GM13976 (cell line): ENCODE measurements at regions not wholly inside any gene's neighbourhood (a gene's known extent, or its start where the extent isn't known, plus 50 kb on each side); places are given as distances from the start of the nearest gene placed in this dataset.

Experiments
- DNase-seq: peaks from one replicate; pipeline ENCODE4 v3.0.0; 2012; ENCODE audit warnings: low spot score
- in situ Hi-C: fragments of 300-500 bp; cut with MboI; formaldehyde crosslinking; loops from one replicate; pipeline ENCODE4 v1.12.0; 2022; ENCODE audit warnings: low sequenced_read_pairs, mixed read lengths, inconsistent platforms; ENCODE audit not compliant: unreplicated experiment
- TF ChIP-seq, protein P1 (sequence below): IDR thresholded peaks from 2 replicates; pipeline ENCODE4 v1.5.1; 2012; ENCODE audit warnings: borderline replicate concordance, mild to moderate bottlenecking; ENCODE audit not compliant: insufficient read depth; ENCODE audit errors: extremely low read depth, missing control alignments, control extremely low read depth

DNA sequence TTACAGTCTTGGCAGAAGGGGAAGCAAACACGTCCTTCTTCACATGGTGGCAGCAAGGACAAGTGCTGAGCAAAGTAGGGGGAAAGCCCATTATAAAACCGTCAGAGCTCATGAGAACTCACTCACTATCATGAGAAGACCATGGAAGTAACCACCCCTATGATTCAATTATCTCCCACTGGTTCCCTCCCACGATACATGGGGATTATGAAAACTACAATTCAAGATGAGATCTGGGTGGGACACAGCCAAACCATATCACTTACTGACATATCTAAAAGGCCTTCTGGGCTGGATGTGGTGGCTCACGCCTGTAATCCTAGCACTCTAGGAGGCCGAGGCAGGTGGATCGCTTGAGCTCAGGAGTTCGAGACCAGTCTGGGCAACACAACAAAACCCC is 117.1 kb upstream of the USP9X start:
- DNase-seq, result no peak
- in situ Hi-C loops, result no loop called here
- TF ChIP-seq, protein P1, sequence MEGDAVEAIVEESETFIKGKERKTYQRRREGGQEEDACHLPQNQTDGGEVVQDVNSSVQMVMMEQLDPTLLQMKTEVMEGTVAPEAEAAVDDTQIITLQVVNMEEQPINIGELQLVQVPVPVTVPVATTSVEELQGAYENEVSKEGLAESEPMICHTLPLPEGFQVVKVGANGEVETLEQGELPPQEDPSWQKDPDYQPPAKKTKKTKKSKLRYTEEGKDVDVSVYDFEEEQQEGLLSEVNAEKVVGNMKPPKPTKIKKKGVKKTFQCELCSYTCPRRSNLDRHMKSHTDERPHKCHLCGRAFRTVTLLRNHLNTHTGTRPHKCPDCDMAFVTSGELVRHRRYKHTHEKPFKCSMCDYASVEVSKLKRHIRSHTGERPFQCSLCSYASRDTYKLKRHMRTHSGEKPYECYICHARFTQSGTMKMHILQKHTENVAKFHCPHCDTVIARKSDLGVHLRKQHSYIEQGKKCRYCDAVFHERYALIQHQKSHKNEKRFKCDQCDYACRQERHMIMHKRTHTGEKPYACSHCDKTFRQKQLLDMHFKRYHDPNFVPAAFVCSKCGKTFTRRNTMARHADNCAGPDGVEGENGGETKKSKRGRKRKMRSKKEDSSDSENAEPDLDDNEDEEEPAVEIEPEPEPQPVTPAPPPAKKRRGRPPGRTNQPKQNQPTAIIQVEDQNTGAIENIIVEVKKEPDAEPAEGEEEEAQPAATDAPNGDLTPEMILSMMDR, result no peak

DNA sequence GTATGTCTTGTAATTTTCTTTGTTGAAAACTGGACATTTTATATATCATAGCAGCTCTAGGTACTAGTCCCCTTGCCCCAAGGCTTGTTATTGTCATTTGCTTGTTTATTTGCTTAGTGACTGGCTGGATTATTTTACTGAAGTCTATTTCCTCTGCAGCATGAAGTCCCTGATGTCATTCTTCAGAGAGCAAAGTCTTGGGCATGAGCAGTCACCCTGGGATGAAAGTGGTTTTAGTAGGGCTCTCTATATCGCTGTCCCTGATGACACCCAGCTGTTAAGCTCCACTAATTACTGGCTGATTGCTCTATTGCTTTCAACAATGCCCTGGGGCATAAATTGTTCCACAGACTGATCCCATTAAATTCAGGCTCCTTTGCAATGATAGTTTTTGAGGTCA is 113.5 kb upstream of the USP9X start:
- in situ Hi-C loops, result no loop called here
- TF ChIP-seq, protein P1, result no peak
- DNase-seq, result no peak

DNA sequence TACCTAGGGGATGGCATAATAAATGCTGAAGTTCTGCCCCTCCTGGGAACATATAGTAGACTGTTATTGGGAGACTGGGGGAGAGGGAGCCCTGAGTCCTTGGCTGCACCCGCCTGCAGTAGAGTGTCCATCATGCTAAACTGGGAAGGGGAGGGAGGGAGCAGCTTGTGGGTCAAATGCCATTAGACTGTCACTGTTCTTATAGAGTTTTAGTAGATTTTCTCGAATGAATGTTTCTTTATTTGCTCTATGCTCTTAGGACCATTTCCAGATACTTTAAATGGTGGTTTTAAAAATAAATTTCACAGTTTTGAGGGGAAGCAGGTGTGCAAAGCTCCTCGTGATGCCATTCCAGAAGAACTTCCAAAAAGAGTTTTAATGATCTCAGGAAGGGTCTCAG is 111.6 kb upstream of the USP9X start:
- in situ Hi-C loops, result no loop called here
- no peak for DNase-seq
- TF ChIP-seq, protein P1, result no peak

DNA sequence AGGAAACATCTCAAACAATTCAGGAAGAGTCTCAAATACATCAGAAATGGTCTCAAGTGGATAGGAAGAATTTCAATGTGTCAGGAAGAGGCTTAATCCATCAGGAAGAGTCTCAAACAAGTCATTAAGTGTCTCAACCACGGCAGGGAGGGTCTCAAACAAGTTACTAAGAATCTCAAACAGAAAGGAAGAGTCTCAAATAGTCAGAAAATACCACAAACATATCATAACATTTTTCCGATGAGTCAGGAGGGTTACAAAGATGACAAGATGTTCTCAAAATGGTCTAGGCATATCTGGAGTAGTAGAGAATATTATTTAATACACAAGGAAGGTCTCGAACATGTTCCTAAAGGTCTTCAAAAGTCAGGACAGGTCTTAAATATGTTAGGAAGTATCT is 109.3 kb upstream of the USP9X start:
- no peak for DNase-seq
- TF ChIP-seq, protein P1, result no peak
- in situ Hi-C loops, result no loop called here

DNA sequence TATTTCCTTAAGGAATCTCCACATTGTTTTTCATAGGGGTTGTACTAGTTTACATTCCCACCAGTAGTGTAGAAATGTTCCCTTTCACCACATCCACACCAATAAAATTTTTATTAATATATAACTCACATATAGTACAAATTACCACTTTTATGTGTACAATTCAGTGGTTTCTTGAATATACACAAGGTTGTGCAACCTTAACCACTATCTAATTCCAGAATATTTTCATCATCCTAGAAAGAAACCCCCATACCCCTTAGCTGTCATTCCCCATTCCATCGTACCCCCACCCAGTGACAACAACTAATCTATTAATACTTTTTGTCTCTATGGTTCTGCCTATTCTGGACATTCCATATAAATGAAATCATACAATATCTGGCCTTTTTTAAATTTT is 108.3 kb upstream of the USP9X start:
- no peak for DNase-seq
- TF ChIP-seq, protein P1, result no peak
- in situ Hi-C loops, result no loop called here

DNA sequence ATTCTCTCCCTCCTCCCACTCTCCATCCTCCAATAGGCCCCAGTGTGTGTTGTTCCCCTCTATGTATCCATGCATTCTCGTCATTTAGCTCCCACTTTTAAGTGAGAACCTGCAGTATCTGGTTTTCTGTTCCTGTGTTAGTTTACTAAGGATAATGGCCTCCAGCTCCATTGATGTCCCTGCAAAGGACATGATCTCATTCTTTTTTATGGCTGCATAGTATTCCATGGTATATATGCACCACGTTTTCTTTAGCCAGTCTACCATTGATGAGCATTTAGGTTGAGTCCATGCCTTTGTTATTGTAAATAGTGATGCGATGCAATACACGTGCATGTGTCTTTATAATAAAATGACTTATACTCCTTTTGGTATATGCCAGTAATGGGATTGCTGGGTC is 100.3 kb upstream of the USP9X start:
- no peak for DNase-seq
- TF ChIP-seq, protein P1, result no peak
- in situ Hi-C loops, result no loop called here

DNA sequence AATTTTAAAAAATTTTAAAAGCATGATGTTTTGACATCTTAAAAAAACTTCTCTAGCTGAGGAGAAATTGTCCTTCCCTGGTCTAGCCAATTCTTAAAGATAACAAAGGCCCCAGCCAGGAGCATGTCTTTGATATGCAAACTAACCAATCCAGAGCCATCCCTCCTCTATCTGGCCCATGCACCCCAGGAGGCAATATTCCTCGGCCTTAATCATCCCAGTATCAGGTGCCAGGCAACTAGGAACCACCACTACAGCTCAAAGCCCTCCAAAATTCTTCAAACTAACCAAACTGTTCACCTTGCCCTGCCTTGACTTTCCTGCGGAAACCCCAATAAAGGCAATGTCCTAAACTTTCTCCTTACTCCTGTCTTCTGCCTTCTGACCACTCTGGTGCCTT is 97.8 kb upstream of the USP9X start:
- no peak for DNase-seq
- in situ Hi-C loops, result no loop called here
- TF ChIP-seq, protein P1, result no peak
